ENCODE measurements at regions not wholly inside any gene's neighbourhood (a gene's known extent, or its start where the extent isn't known, plus 50 kb on each side); places are given as distances from the start of the nearest gene placed in this dataset.

GRCh38 chr2:123128951-123129350 is 896.1 kb upstream of the CNTNAP5 start:
- TF ChIP-seq CTCF (IDR thresholded peaks at IDR 0.05): no peak
- no peak for TF ChIP-seq POLR2A (IDR thresholded peaks at IDR 0.05)
- TF ChIP-seq POLR2AphosphoS5 (IDR thresholded peaks at IDR 0.05): no peak
